ENCODE measurements at regions not wholly inside any gene's neighbourhood (a gene's known extent, or its start where the extent isn't known, plus 50 kb on each side); places are given as distances from the start of the nearest gene placed in this dataset.

DNA sequence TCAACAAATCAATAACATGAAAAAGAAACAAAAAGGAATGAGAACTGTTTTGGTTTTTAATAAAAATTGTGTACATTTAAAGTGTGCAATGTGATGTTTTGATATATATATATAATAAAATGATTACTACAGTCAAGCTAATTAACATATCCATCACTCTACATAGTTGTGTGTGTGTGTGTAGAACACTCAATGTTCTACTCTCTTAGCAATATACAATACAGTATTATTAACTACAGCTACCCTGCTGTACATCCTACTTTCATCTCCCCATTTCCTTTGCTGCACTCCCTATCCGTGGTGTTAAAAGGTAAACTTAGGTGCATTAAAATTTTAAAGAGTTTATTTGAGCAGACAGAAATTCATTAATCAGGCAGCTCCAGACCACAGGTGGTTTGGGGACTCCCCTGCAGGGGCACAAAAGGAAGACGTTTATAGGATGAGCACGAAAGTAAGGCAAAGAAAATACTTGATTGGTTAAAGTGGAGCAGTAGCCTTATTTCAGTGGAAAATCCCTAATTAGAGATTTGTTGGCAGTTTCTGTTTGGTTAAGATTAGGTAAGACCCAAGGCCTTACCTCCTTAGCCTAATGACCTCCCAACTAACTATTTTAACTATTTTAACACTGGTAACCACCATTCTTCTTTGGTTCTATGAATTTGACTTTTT lies 61.8 kb upstream of the SNRK start:
- TF ChIP-seq, protein P1, sequence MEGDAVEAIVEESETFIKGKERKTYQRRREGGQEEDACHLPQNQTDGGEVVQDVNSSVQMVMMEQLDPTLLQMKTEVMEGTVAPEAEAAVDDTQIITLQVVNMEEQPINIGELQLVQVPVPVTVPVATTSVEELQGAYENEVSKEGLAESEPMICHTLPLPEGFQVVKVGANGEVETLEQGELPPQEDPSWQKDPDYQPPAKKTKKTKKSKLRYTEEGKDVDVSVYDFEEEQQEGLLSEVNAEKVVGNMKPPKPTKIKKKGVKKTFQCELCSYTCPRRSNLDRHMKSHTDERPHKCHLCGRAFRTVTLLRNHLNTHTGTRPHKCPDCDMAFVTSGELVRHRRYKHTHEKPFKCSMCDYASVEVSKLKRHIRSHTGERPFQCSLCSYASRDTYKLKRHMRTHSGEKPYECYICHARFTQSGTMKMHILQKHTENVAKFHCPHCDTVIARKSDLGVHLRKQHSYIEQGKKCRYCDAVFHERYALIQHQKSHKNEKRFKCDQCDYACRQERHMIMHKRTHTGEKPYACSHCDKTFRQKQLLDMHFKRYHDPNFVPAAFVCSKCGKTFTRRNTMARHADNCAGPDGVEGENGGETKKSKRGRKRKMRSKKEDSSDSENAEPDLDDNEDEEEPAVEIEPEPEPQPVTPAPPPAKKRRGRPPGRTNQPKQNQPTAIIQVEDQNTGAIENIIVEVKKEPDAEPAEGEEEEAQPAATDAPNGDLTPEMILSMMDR (conservative IDR thresholded peaks at IDR 0.05 in 1 of 2, IDR thresholded peaks at IDR 0.05 in 1 of 2; ENCODE audit: extremely low read depth in 1 of 2, insufficient read depth in 1 of 2, low read depth in 1 of 2, low read length in 2 of 2), result no peak
- no peak for TF ChIP-seq EZH2 (IDR thresholded peaks at IDR 0.05; ENCODE audit: borderline replicate concordance, low read length)

Data from mammary epithelial cell (primary cell).